Aorta (tissue), 5 donors: ENCODE measurements at regions not wholly inside any gene's neighbourhood (a gene's known extent, or its start where the extent isn't known, plus 50 kb on each side); places are given as distances from the start of the nearest gene placed in this dataset.

Source experiments
- ATAC-seq: fragments of 200-7000 bp; cut with Tn5 transposase; one replicate; pipeline ENCODE4 v1.9.1; 2022; ENCODE audit warnings: moderate library complexity; ENCODE audit not compliant: low FRiP score
- DNase-seq, 2 donors: peaks; one replicate each; pipeline ENCODE4 v3.0.0-alpha.2; 2020
- H3K27ac ChIP-seq, 2 donors: one replicate each; pipeline ENCODE4 v1.5.1; 2013; ENCODE audit warnings: low read length in 2 of 2, mild to moderate bottlenecking in 2 of 2, moderate library complexity in 2 of 2, control low read depth in 1 of 2, inconsistent platforms in 1 of 2, low read depth in 1 of 2
- H3K27me3 ChIP-seq, 2 donors: one replicate each; pipeline ENCODE4 v1.6.1; 2013; ENCODE audit warnings: control low read depth in 1 of 2, low read length in 1 of 2, mild to moderate bottlenecking in 1 of 2, moderate library complexity in 1 of 2; ENCODE audit not compliant: insufficient read depth in 2 of 2, control insufficient read depth in 1 of 2
- H3K36me3 ChIP-seq, 2 donors: one replicate each; pipeline ENCODE4 v1.6.1; 2013; ENCODE audit warnings: control low read depth in 1 of 2, low read length in 1 of 2, mild to moderate bottlenecking in 1 of 2; ENCODE audit not compliant: insufficient read depth in 2 of 2, control insufficient read depth in 1 of 2
- H3K4me1 ChIP-seq, 2 donors: one replicate each; pipeline ENCODE4 v1.6.1; 2013; ENCODE audit warnings: low read length in 2 of 2, control low read depth in 1 of 2, mild to moderate bottlenecking in 1 of 2, moderate library complexity in 1 of 2; ENCODE audit not compliant: insufficient read depth in 2 of 2, control insufficient read depth in 1 of 2
- H3K4me3 ChIP-seq, 2 donors: one replicate each; pipeline ENCODE4 v1.5.1; 2013; ENCODE audit warnings: low read length in 2 of 2, control low read depth in 1 of 2, mild to moderate bottlenecking in 1 of 2
- H3K9me3 ChIP-seq: one replicate; pipeline ENCODE4 v1.6.1; 2013; ENCODE audit warnings: mild to moderate bottlenecking, low read length; ENCODE audit not compliant: control insufficient read depth
- WGBS, 2 donors: extraction: QIAGEN DNeasy Blood & Tissue Kit; methylation state at CpG; one replicate each; pipeline ENCODE4 v1.1.7; 2013; 5-methylcytosine and 5-hydroxymethylcytosine counted together
- intact Hi-C, 2 donors: fragments of 100-400 bp; cut with DNase I; formaldehyde crosslinking; loops; one replicate each; pipeline versions ENCODE4 v1.14.2 to v1.15.0; 2022
- donor health status: healthy with polysubstance abuse.
- donor health status: Bipolar disorder and iron deficiency.
- donor health status: DM: no; HTN: no; CAD: no.
- donor health status: DM: no; HTN: no; CAD: no.
- donor health status: DM: yes; HTN: yes; CAD: no.

GRCh38 chr20:7744411-7744810, 195.8 kb downstream of the HAO1 start:
- no peak for ATAC-seq
- no peaks in the 10 kb centered on the region for H3K27me3 ChIP-seq
- H3K9me3 ChIP-seq = peaks cover 4% of the 10 kb centered on the region
- no peak for DNase-seq
- H3K36me3 ChIP-seq = no peaks in the 10 kb centered on the region
- H3K4me3 ChIP-seq = no peak overlapping the region
- WGBS, 2 donors = 86 to 87% methylated on average over 1 of the region's 1 CpG
- no peaks in the 10 kb centered on the region for H3K4me1 ChIP-seq
- no peak overlapping the region for H3K27ac ChIP-seq
- intact Hi-C loops = no loop called here

GRCh38 chr20:7748624-7749023, 191.6 kb downstream of the HAO1 start:
- H3K4me1 ChIP-seq = no peaks in the 10 kb centered on the region
- H3K36me3 ChIP-seq = no peaks in the 10 kb centered on the region
- ATAC-seq (no peak), DNase-seq (no peak)
- no peak overlapping the region for H3K4me3 ChIP-seq
- H3K9me3 ChIP-seq = peaks cover 4% of the 10 kb centered on the region
- intact Hi-C loops = no loop called here
- H3K27ac ChIP-seq = no peak overlapping the region
- no peaks in the 10 kb centered on the region for H3K27me3 ChIP-seq

GRCh38 chr20:7754102-7754501, 186.2 kb downstream of the HAO1 start:
- Histone ChIP-seq H3K4me3 (no peak overlapping the region), H3K27ac (no peak overlapping the region), H3K4me1 (no peaks in the 10 kb centered on the region), H3K36me3 (no peaks in the 10 kb centered on the region), H3K27me3 (no peaks in the 10 kb centered on the region), H3K9me3 (no peaks in the 10 kb centered on the region)
- WGBS, 2 donors = 82 to 87% methylated on average over 1 of the region's 1 CpG
- DNase-seq (no peak), ATAC-seq (no peak)
- intact Hi-C loops = no loop called here

- no peaks in the 10 kb centered on the region for H3K36me3 ChIP-seq
- DNase-seq (no peak), ATAC-seq (no peak)
- intact Hi-C loops = no loop called here
- no peak overlapping the region for H3K27ac ChIP-seq
- WGBS, 2 donors = 60 to 63% methylated on average over 3 of the region's 3 CpGs
- no peaks in the 10 kb centered on the region for H3K27me3 ChIP-seq
- no peaks in the 10 kb centered on the region for H3K9me3 ChIP-seq
- H3K4me3 ChIP-seq = no peak overlapping the region
- no peaks in the 10 kb centered on the region for H3K4me1 ChIP-seq
These were observed 181.9 kb downstream of the HAO1 start for GRCh38 chr20:7758406-7758805.

- no peak for DNase-seq
- H3K4me3 ChIP-seq = no peak overlapping the region
- no peaks in the 10 kb centered on the region for H3K27me3 ChIP-seq
- H3K27ac ChIP-seq = no peak overlapping the region
- no peaks in the 10 kb centered on the region for H3K36me3 ChIP-seq
- H3K4me1 ChIP-seq = no peaks in the 10 kb centered on the region
- H3K9me3 ChIP-seq = no peaks in the 10 kb centered on the region
- intact Hi-C loops = no loop called here
- ATAC-seq = no peak
- WGBS, 2 donors = 25 to 30% methylated on average over 1 of the region's 1 CpG
These were observed 179.8 kb downstream of the HAO1 start for GRCh38 chr20:7760247-7761031.

- 51 to 62% methylated on average over 2 of the region's 2 CpGs for WGBS, 2 donors
- no peaks in the 10 kb centered on the region for H3K27me3 ChIP-seq
- H3K4me1 ChIP-seq = no peaks in the 10 kb centered on the region
- H3K36me3 ChIP-seq = no peaks in the 10 kb centered on the region
- H3K4me3 ChIP-seq = no peak overlapping the region
- H3K27ac ChIP-seq = no peak overlapping the region
- DNase-seq = no peak
- intact Hi-C loops = no loop called here
- no peaks in the 10 kb centered on the region for H3K9me3 ChIP-seq
- no peak for ATAC-seq
These were observed 175.0 kb downstream of the HAO1 start for GRCh38 chr20:7765221-7765620.

GRCh38 chr20:7770046-7770445, 170.2 kb downstream of the HAO1 start:
- Histone ChIP-seq H3K4me1 (no peaks in the 10 kb centered on the region), H3K27me3 (no peaks in the 10 kb centered on the region), H3K9me3 (peaks cover 2% of the 10 kb centered on the region), H3K4me3 (no peak overlapping the region), H3K27ac (no peak overlapping the region), H3K36me3 (no peaks in the 10 kb centered on the region)
- intact Hi-C loops = no loop called here
- no peak for DNase-seq
- no peak for ATAC-seq
- 82 to 88% methylated on average over 2 of the region's 2 CpGs for WGBS, 2 donors

GRCh38 chr20:7770578-7770977, 169.7 kb downstream of the HAO1 start:
- H3K27ac ChIP-seq = no peak overlapping the region
- no peaks in the 10 kb centered on the region for H3K4me1 ChIP-seq
- no peak for DNase-seq
- H3K4me3 ChIP-seq = no peak overlapping the region
- intact Hi-C loops = no loop called here
- 77 to 80% methylated on average over 2 of the region's 2 CpGs for WGBS, 2 donors
- H3K36me3 ChIP-seq = no peaks in the 10 kb centered on the region
- H3K9me3 ChIP-seq = peaks cover 2% of the 10 kb centered on the region
- H3K27me3 ChIP-seq = no peaks in the 10 kb centered on the region
- no peak for ATAC-seq

- WGBS, 2 donors = 39 to 44% methylated on average over 2 of the region's 2 CpGs
- Histone ChIP-seq H3K27ac (no peak overlapping the region), H3K4me1 (no peaks in the 10 kb centered on the region), H3K36me3 (no peaks in the 10 kb centered on the region), H3K4me3 (no peak overlapping the region), H3K27me3 (no peaks in the 10 kb centered on the region), H3K9me3 (peaks cover 2% of the 10 kb centered on the region)
- intact Hi-C loops = no loop called here
- no peak for DNase-seq
- no peak for ATAC-seq
These were observed 167.9 kb downstream of the HAO1 start for GRCh38 chr20:7772371-7772770.
